ENCODE measurements at regions not wholly inside any gene's neighbourhood (a gene's known extent, or its start where the extent isn't known, plus 50 kb on each side); places are given as distances from the start of the nearest gene placed in this dataset.

DNA sequence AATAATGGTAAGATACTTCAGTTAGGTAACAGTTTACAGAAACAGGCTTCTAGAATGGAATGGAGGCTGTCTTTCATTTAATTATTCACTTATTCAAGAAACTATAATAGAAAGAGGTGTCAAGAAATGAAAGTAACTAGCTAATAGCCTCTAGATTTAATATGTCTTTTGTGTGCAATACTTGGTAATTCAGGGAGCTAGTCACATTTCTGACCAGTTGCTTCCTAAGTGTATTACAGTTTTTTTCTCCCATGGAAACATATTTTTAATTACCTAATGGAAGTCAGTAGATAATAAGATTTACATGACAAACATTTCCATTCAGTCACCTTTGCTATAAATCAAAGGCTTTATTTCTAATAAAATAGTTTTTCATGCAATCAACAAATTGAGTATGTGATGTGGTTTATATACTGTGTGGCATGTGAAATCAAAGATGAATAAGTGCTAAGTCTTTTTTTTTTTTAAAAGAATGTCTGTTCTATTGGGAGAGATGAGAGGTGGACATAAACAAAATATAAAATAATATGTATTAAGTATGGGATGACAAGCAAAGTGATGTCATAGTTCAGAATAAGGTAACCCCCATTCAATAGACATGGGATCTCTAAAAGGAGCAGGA is 985.7 kb downstream of the SQOR start:
- no peak overlapping the region for H3K4me3 Mint-ChIP-seq (ENCODE audit: low read depth, unreplicated experiment)
- peaks cover 5% of the 10 kb centered on the region for H3K36me3 Mint-ChIP-seq (ENCODE audit: insufficient read depth, unreplicated experiment)
- no TSS peak for BruUV-seq (replicated peaks)
- H3K9me3 Mint-ChIP-seq (ENCODE audit: low read depth, unreplicated experiment) = peaks cover 11% of the 10 kb centered on the region
- H3K27ac Mint-ChIP-seq (ENCODE audit: unreplicated experiment) = no peak overlapping the region
- no peak for DNase-seq
- H3K27me3 Mint-ChIP-seq (ENCODE audit: unreplicated experiment) = no peaks in the 10 kb centered on the region
- CTCF ChIA-PET = no interaction called here
- TF ChIP-seq, protein P1, sequence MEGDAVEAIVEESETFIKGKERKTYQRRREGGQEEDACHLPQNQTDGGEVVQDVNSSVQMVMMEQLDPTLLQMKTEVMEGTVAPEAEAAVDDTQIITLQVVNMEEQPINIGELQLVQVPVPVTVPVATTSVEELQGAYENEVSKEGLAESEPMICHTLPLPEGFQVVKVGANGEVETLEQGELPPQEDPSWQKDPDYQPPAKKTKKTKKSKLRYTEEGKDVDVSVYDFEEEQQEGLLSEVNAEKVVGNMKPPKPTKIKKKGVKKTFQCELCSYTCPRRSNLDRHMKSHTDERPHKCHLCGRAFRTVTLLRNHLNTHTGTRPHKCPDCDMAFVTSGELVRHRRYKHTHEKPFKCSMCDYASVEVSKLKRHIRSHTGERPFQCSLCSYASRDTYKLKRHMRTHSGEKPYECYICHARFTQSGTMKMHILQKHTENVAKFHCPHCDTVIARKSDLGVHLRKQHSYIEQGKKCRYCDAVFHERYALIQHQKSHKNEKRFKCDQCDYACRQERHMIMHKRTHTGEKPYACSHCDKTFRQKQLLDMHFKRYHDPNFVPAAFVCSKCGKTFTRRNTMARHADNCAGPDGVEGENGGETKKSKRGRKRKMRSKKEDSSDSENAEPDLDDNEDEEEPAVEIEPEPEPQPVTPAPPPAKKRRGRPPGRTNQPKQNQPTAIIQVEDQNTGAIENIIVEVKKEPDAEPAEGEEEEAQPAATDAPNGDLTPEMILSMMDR (IDR thresholded peaks at IDR 0.05; ENCODE audit: unreplicated experiment) = no peak
- intact Hi-C loops (cut with micrococcal nuclease; ENCODE audit: unreplicated experiment) = no loop called here
- H3K4me1 Mint-ChIP-seq (ENCODE audit: low read depth, unreplicated experiment) = no peaks in the 10 kb centered on the region

DNA sequence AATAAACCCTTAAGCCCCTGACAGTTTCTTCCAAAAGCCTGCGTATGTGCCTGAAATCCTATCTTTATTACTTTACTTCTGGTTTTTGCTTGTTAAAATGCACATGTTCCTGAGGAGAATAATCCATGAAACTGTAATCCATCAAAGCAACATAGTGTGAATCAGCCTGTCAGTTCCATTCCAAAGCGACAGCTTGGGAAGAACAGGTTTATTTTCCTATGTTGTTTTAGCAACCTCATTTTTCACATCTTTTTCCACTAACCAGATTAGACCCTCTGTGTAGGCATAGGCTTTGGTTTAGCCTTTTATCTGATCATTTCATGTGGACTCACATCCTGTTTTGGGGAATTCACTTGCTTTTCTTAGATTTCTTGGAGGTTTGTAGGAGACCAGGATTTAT is 988.0 kb downstream of the SQOR start:
- H3K9me3 Mint-ChIP-seq (ENCODE audit: low read depth, unreplicated experiment) = peaks cover 14% of the 10 kb centered on the region
- no peaks in the 10 kb centered on the region for H3K36me3 Mint-ChIP-seq (ENCODE audit: insufficient read depth, unreplicated experiment)
- no peak overlapping the region for H3K4me3 Mint-ChIP-seq (ENCODE audit: low read depth, unreplicated experiment)
- BruUV-seq (replicated peaks) = no TSS peak
- H3K27me3 Mint-ChIP-seq (ENCODE audit: unreplicated experiment) = no peaks in the 10 kb centered on the region
- no peak for DNase-seq
- H3K27ac Mint-ChIP-seq (ENCODE audit: unreplicated experiment) = no peak overlapping the region
- CTCF ChIA-PET = no interaction called here
- TF ChIP-seq, protein P1 (IDR thresholded peaks at IDR 0.05; ENCODE audit: unreplicated experiment) = no peak
- H3K4me1 Mint-ChIP-seq (ENCODE audit: low read depth, unreplicated experiment) = no peaks in the 10 kb centered on the region
- intact Hi-C loops (cut with micrococcal nuclease; ENCODE audit: unreplicated experiment) = no loop called here

DNA sequence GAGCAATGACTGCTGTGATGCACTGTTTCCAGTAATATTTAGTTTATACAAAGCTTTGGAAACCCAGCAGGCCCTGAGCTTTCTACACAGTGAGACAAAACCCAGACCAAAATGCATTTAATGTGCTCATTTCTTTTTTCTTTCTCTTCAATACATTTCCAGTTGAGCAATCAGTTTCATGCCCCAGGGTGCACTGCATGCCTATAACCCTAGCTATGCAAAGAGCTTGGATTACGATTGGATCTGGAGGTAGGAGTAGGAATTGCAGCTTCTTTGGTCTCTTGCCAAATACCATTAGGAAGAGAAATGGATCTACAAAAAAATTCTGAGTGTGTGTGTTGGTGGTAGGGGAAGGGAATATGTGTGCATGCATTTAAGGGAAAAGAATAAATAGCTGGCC is 1001.4 kb downstream of the SQOR start:
- CTCF ChIA-PET = no interaction called here
- intact Hi-C loops (cut with micrococcal nuclease; ENCODE audit: unreplicated experiment) = no loop called here
- Mint-ChIP-seq H3K27ac (ENCODE audit: unreplicated experiment) (no peak overlapping the region), H3K4me3 (ENCODE audit: low read depth, unreplicated experiment) (no peak overlapping the region), H3K36me3 (ENCODE audit: insufficient read depth, unreplicated experiment) (no peaks in the 10 kb centered on the region), H3K27me3 (ENCODE audit: unreplicated experiment) (no peaks in the 10 kb centered on the region), H3K9me3 (ENCODE audit: low read depth, unreplicated experiment) (peaks cover 13% of the 10 kb centered on the region), H3K4me1 (ENCODE audit: low read depth, unreplicated experiment) (no peaks in the 10 kb centered on the region)
- BruUV-seq (replicated peaks) = no TSS peak
- no peak for DNase-seq
- TF ChIP-seq, protein P1 (IDR thresholded peaks at IDR 0.05; ENCODE audit: unreplicated experiment) = no peak

DNA sequence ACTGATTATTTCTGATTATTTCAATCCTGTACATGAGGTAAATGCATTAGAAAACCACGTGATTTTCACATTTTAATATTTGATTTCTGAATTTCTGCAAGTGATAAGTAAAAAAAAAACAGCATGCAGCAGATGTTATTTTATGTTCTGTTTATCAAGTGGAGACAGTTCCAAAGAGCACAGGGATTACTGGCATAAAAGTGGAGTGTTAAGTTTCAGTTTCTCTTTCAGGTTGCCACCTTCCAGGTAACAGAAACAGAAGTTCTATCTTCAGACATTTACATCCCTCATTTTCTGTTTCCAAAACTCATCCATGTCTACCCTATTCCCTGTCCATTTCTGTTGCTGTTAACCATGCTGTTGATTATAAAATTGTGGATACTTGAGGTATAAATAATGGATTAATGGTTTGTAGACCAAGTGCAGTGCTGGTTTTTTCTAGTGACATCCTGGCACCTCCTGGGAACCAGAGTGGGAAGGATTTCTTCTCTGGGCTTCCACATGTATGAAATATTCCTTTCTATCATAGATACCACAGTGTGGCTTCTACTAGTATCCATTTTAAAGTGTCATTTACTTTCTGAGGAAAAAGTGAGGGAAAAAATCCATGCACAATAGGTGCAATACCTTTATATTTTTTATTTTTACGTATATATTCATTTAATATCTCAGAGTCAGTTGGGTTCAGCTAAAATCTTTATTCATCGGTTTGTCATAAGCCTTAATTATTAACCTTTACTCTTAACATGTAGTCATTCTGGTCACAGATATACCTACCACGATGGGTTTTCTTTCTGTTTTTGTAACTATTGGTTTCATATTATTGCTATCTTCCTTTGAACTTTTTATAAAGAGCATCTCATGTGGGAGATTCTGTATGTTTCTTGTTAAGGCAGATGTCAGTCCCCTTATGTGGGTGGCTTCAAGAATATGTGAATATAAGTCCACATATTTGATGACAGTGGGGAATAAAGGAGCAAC is 1010.0 kb downstream of the SQOR start:
- H3K27ac Mint-ChIP-seq (ENCODE audit: unreplicated experiment) = no peak overlapping the region
- BruUV-seq (replicated peaks) = no TSS peak
- CTCF ChIA-PET = no interaction called here
- H3K9me3 Mint-ChIP-seq (ENCODE audit: low read depth, unreplicated experiment) = peaks cover 11% of the 10 kb centered on the region
- no peak overlapping the region for H3K4me3 Mint-ChIP-seq (ENCODE audit: low read depth, unreplicated experiment)
- no peaks in the 10 kb centered on the region for H3K27me3 Mint-ChIP-seq (ENCODE audit: unreplicated experiment)
- intact Hi-C loops (cut with micrococcal nuclease; ENCODE audit: unreplicated experiment) = no loop called here
- no peaks in the 10 kb centered on the region for H3K36me3 Mint-ChIP-seq (ENCODE audit: insufficient read depth, unreplicated experiment)
- no peak for DNase-seq
- H3K4me1 Mint-ChIP-seq (ENCODE audit: low read depth, unreplicated experiment) = no peaks in the 10 kb centered on the region
- TF ChIP-seq, protein P1 (IDR thresholded peaks at IDR 0.05; ENCODE audit: unreplicated experiment) = no peak
